ENCODE measurements at regions not wholly inside any gene's neighbourhood (a gene's known extent, or its start where the extent isn't known, plus 50 kb on each side); places are given as distances from the start of the nearest gene placed in this dataset.

DNA sequence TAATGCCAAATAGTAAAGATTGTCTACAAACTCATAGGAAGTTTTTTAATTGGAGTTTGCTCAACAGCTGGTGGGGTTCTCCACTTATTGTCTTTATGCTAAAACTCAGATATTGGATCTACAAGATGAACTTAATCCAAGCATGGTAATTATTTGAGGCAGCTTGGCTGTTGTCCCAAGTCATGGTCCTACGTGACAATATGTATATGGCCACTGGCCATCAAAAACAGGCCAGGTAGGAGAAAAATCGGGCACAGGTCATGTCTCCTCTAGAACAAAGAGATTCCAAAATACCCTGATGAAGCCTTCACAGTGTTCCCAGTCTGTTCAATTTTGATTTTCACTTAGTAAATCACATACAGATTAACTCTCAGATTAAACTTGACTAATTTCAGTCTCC is 606.4 kb downstream of the TNS3 start:
- no peak for DNase-seq

- DNase-seq: no peak
These were observed 609.7 kb downstream of the TNS3 start for GRCh38 chr7:46972205-46972604.

DNA sequence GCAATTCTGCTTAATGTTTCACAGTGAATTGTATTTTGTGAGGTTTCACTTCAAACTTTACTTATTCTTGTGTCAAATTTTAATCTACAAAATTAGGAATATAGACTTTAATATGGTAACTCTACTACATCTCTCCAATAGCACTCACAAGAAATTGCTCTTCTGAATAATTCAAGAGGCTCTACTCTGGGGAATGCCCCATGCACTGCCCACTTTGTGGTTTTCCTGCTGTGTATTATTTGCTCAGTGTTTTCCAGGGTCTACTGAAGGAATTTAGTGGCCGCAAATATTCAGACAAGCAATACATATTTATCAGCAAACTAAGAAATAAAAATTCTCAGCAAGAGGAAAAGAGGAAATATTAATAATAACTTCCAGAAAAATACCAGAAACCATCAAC is 611.4 kb downstream of the TNS3 start:
- no peak for DNase-seq

DNA sequence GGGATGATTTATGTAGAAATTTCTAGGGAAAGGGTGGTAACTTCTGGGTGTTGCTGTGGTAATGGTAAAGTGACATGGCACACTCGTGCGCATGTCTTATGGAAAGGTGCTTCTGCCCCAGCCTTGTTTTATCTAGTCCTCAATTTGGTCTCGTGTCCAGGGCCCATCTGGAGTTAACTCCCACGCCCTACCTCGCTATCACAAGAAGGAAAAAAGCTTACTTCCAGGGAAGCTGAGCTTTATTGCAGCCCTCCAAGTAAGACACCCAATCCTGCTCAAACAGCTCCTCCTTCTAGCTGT is 611.8 kb downstream of the TNS3 start:
- DNase-seq: no peak

- DNase-seq: no peak
These were observed 612.4 kb downstream of the TNS3 start for GRCh38 chr7:46969303-46970130.

DNA sequence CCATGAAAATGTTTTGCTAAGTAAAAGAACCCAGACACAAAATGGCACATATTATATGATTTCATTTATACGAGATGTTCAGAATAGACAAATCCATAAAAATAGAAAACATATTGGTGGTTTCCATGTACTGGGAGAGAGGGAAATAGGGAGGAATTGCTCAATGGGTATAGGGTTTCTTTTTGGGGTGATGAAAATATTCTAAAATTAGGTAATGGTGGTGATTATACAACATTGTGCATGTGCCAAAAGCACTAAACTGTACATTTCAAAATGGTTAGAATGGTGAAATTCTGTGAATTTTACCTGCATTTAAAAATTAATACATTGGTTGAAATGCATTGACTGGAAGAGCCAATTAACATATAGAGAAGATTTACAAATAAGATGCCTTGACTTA is 613.9 kb downstream of the TNS3 start:
- no peak for DNase-seq

GRCh38 chr7:46963719-46964118 is 618.2 kb downstream of the TNS3 start:
- DNase-seq: no peak

DNA sequence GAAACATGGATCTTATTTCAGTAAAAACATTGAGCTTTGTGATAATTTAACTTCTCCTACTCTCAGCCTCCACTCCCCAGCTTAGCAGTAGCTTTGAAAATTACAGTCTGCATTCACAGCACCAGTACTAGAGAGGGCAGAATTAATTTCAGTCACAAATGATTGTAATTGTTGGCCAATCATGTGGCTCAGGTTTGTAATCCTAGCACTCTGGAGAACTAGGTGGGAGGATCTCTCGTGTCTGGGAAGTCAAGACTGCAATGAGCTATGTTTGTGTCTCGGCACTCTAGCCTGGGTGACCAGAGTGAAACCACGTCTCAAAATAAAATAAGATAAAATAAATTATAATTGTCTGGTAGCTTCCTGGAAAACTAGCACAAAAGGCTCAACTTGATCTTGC is 620.9 kb downstream of the TNS3 start:
- no peak for DNase-seq

DNA sequence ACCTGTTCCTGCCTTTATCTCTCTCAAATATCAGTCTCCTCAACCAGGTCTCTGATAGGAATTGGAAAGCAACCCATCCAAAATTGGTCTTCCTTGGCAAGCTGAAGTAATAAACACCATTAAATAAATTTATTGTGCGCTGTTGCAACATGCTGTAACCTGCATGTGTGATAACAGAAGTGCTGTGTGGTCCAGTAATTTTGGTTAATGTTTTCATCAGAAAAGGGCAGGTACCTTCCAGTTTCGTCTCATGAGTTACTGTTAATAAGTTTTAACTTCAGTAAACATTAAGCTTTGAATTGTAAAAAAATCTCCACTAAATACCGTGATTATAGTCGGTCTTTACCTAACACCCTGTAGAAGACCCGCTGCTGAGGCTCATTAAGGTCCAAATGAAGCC is 624.7 kb downstream of the TNS3 start:
- DNase-seq: no peak

GRCh38 chr7:46955531-46955930 is 626.4 kb downstream of the TNS3 start:
- no peak for DNase-seq

DNA sequence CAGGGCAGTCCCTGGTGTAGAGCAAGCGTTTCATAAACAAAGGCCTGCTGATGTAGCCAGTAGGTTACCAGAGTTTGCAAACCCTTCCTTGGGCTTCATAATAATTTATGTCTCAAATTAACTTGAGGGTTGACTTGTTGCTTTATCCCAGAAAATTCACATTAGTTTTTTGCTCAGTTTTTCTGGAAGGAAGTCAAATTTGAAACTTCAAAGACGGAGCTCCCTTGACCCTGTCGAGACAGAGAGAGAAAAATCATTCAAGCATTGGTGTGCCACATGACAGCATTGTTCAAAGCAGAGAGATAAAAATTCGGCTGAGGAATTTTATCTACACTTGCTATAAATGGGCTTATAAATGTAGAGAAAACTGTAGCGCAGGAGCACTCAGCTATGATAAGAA is 627.7 kb downstream of the TNS3 start:
- DNase-seq: no peak

DNA sequence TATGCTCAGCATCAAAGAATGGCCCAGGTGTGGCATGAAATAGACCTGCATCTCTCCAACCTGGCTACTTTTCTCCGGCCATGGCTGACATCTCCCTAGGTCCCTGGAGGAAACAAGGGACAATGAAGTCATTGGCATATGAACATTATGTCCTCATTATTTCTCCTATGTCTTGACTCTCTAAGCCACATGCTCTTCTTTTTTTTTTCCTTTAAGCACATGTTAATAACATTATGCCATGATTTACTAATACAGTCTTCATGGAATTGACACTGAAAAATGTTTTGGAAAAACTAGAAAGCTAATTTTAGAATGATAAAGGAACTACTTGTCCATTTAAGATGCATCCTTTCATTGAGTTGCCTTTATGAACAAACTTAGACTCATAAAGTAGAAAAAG is 628.9 kb downstream of the TNS3 start:
- DNase-seq: no peak

DNA sequence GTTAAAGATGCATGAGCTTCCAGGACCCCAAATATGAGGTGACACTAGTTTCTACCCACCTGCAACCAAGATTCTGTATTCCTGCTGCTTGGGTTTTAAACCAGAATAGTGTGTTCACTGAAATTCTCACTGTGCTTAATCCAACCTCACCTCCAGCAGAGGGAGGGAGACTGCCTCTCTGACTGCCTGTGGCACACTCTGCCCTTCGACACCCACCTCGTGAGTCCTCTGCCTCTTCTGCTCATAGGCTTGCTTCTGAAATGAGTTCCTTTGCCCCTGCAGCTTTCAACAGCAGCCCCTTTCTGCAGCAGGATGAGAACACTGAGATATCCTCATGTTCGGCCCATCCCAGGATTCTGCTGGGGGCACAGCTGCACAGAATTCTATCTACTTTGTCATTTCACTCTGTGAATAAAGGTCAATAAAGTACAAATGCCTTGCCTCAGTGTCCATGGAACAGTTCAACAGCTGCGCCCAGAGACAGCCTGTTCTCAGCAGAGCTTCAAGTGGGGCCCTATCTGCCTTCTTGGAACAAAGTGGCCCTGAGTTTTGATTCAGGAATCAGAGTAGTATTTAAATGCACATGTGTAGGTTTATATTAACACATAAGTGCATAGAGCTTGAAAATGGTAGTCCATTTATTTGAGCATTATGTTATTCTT is 632.5 kb downstream of the TNS3 start:
- DNase-seq: no peak

- no peak for DNase-seq
These were observed 633.2 kb downstream of the TNS3 start for GRCh38 chr7:46948716-46949115.

GRCh38 chr7:46945328-46945727 is 636.6 kb downstream of the TNS3 start:
- no peak for DNase-seq

GRCh38 chr7:46943996-46944395 is 637.9 kb downstream of the TNS3 start:
- no peak for DNase-seq

DNA sequence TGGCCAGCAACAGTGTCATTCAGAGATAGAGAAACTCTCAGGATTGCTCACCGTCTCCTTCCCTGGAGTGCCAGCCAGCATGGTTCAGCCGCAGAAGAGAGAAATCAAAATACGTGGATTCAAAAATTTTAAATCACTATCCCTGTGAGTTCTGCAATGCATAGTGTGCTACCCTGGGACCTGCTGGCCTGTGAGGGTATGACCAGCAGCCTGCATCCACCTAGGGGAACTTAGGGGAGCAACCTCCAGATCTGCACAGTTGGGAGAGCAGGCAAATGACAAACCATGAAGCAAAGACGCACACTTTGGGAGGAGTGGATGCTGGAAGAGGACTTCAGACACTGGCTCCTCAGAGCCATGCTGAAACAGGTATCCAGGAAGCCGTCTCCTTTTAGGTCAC is 639.3 kb downstream of the TNS3 start:
- no peak for DNase-seq

GRCh38 chr7:46940178-46940577 is 641.7 kb downstream of the TNS3 start:
- no peak for DNase-seq

DNA sequence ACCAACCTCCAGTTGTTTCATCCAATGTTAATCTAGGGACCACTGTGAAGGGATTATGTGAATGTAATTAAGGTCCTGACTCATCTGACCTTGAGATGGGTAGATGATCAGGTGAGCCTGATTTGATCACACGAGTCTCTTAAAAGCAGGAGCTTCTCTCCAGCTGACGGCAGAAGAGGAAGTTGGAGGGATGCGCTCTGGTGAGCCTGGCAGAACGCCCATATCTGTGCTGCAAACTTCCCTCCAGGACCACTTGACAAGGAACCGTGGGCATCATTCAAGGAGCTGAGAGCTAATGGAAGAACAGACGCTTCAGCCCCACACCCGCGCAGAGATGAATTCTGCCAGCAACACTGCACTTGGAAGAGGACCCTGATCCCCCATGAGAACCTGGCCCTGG is 642.4 kb downstream of the TNS3 start:
- DNase-seq: no peak

- DNase-seq: no peak
These were observed 642.8 kb downstream of the TNS3 start for GRCh38 chr7:46939089-46939488.

DNA sequence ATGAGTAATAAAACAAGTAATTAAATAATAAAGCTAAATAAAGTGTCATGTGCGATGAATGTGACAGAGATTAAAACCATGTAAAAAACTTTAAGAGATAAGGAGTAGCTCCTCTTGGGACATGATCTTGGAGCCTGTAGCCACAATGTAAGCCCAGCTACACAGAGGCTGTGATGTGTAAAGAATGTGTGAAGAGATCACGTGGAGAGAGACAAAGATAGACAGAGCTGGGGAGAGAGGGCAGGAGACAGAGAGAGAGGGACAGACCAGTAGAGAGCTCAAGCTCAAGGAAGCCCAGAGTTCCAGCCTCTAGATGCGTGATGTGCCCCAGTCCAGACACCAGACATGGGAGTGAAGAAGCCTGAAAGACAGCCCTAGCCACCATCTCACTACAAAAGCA is 644.1 kb downstream of the TNS3 start:
- no peak for DNase-seq

GRCh38 chr7:46934198-46934825 is 647.6 kb downstream of the TNS3 start:
- no peak for DNase-seq

- no peak for DNase-seq
These were observed 648.3 kb downstream of the TNS3 start for GRCh38 chr7:46933596-46933995.

DNA sequence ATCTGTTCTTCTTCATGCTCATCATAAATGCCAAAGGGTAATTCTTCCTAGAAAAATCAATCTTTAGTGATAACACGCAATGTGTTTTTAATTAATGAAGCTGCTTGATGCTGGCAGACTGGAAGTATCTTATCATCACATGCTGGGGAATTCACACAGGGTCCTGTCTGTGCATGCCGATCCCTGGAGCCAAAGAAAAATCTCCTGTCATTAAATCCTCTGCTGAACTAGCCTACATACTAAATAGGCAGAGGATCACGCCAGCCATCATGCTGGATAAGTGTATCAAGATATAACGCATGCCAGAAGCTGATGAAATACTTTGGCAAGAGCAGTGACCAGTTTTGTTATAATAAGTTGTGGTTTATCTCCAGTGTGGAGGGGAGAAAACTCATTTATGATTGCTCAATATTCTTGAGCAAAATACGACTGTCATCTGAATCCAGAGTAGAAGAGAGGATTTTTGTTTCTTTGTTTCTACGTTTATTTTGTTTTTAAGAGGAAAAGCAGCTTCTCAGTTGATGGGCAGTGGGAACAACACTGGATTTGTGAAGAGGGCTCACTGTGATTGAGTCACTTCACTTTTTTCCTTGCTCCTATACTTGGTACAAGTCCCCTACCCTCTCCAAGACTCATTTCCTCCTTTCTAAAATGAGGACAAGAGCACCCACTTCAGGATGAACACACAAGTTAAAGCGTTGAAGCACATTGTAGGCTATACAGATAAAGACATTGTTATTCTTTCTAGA is 649.1 kb downstream of the TNS3 start:
- no peak for DNase-seq
